VCaP (cell line): ENCODE measurements at regions not wholly inside any gene's neighbourhood (a gene's known extent, or its start where the extent isn't known, plus 50 kb on each side); places are given as distances from the start of the nearest gene placed in this dataset.
"Not testable (repeated sequence)": the region's sequence is repeated elsewhere in the genome, so short reads cannot be mapped to it uniquely, and the experiment has no call there.

ENCODE experiments used
- H3K27ac ChIP-seq: fragments of 450-650 bp; 2 replicates; pipeline ENCODE4 v1.5.1; 2017
- TF ChIP-seq, protein P1 (sequence below): fragments of 450-650 bp; conservative IDR thresholded peaks from 2 replicates; pipeline ENCODE4 v1.5.1; 2017; ENCODE audit warnings: mild to moderate bottlenecking, moderate library complexity

DNA sequence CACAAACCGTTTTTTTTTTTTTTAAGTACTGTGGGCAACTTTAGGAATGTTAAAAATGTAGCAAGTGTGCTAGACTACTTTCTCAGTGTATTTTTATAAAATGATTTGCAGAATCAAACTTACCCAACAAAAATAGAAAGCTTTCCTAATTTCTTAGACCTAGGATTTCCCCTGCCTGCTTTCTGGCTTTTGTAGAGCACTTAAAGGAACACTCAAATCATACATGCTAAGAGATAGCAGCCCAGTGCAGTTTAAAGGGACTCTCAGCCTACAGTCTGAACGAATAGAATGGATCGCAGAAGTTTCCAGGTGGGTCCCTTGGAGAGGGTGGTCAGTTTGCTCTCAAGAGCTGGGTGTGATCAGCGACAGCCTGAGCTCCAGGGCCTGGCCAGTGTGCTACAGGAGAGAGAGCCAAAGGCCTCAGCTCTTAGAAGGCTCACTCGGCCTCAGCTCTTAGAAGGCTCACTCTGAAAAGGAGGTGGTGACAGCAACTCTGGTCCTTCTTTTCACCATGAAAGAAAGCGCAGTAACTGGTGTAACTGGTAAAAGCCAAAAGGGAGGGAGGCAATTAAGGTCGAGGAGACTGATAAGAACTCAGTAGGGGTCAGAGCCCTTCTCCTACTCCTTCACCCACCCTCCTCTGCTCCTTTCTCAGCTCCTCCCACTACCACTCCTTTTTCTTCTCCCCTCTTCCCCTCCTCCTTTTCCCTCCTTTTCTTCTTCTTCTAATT is 142.4 kb downstream of the ZFP64 start:
- H3K27ac ChIP-seq, result no peak overlapping the region

DNA sequence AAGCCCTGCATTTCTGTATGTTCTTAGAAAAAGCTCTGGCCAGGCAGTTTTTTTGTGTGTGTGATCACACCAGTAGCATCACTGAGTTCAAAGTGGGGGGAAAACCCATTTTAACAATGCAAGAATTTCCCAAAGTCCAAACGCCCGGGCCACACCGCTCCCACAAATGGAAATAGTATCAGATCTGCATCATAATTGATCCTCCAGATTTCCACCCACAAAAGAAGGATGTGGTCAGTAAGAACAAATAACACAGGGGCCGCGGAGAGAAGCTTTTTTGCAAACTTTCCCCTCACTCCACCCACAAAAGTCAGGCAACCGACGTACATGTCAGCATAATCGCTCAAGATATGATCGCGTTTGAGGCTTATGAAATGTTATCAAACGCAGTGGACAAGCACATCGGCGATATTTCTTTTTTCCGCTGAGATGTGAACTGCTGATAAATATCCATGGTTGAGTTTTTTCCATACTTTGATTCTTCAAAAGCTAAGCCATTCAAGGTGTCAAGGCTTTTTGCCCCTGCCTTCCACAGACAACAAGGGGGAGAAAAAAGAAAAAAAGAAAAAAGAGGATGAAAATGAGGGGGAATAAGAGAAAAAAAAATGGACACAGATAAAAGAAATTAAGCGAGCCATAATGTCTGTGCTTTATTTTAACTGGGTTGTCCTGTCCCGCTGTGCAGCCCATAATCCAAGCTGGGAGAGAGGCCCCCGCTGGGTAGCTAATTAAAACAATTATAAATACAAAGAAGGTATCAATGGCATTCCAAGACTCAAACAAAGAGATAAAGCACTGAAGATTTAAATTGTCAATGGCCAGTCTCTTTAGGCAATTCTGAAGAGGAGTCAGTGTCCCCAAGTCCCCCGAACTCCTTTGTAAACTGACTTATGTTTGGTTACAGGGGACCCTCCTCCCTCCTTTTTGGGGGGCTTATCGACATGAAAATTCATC is 143.5 kb downstream of the ZFP64 start:
- TF ChIP-seq, protein P1, sequence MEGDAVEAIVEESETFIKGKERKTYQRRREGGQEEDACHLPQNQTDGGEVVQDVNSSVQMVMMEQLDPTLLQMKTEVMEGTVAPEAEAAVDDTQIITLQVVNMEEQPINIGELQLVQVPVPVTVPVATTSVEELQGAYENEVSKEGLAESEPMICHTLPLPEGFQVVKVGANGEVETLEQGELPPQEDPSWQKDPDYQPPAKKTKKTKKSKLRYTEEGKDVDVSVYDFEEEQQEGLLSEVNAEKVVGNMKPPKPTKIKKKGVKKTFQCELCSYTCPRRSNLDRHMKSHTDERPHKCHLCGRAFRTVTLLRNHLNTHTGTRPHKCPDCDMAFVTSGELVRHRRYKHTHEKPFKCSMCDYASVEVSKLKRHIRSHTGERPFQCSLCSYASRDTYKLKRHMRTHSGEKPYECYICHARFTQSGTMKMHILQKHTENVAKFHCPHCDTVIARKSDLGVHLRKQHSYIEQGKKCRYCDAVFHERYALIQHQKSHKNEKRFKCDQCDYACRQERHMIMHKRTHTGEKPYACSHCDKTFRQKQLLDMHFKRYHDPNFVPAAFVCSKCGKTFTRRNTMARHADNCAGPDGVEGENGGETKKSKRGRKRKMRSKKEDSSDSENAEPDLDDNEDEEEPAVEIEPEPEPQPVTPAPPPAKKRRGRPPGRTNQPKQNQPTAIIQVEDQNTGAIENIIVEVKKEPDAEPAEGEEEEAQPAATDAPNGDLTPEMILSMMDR, result no peak
- H3K27ac ChIP-seq, result no peak overlapping the region

More for the DNA sequence above, 142.4 kb downstream of the ZFP64 start:
- TF ChIP-seq, protein P1, result no peak

DNA sequence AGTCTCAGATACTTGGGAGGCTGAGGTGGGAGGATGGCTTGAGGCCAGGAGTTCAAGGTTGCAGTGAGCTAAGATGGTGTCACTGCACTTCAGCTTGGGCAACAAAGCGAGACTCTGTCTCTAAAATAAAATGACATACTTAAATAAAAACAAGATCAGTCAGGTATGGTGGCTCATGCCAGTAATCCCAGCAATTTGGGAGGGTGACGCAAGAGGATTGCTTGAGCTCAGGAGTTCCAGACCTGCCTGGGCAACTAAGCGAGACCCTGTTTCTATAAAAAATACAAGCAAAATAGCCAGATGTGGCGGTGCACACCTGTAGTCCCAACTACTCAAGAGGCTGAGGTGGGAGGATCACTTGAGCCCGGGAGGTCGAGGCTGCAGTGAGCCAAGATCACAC is 149.6 kb downstream of the ZFP64 start:
- H3K27ac ChIP-seq, result no peak overlapping the region
- TF ChIP-seq, protein P1, result no peak

DNA sequence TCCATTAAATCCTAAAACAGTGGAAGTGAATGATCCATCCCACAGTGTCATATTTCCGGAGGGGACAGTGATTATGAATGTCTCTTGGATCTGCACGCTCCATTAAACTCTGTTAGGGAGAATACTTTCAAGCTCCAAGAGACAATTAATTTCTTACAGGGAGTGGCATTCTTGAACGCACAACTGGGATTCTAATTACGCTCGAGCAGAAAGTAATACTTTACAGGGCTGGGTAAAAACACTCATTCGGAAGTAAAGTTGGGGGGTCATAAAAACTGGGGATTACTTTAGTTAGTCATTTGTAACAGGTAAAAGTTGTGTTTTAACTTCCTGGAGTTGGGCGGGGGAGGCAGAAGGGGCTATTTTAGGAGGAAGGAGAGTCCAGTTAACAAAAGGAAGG is 151.8 kb downstream of the ZFP64 start:
- TF ChIP-seq, protein P1, result no peak

DNA sequence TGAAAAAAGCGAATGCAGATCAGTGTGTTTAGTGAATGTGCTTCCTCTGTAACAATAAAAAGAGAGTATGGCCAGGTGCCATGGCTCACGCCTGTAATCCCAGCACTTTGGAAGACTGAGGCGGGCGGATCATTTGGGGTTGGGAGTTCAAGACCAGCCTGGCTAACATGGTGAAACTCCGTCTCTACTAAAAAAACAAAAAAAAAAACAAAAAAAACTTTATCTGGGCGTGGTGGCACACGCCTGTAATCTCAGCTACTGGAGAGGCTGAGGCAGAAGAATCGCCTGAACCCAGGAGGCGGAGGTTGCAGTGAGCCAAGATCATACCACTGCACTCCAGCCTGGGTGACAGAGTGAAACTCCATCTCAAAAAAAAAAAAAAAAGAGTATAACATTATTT is 152.9 kb downstream of the ZFP64 start:
- H3K27ac ChIP-seq, result not testable (repeated sequence)

More for the DNA sequence above, 151.8 kb downstream of the ZFP64 start:
- H3K27ac ChIP-seq, result no peak overlapping the region

DNA sequence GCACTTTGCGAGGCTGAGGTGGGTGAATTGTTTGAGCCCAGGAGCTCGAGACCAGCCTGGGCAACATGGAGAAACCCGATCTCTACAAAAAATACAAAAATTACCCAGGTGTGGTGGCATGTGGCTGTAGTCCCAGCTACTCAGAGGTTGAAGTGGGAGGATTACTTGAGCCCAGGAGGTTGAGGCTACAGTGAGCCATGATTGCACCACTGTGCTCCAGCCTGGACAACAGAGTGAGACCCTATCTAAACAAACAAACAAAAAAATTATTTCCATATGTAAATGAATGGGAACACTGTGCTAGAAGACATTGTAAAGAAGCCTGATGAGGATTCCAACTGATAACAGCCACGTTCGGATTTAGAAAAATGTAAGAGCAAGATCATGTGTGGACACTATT is 154.2 kb downstream of the ZFP64 start:
- H3K27ac ChIP-seq, result no peak overlapping the region
- TF ChIP-seq, protein P1, result no peak

DNA sequence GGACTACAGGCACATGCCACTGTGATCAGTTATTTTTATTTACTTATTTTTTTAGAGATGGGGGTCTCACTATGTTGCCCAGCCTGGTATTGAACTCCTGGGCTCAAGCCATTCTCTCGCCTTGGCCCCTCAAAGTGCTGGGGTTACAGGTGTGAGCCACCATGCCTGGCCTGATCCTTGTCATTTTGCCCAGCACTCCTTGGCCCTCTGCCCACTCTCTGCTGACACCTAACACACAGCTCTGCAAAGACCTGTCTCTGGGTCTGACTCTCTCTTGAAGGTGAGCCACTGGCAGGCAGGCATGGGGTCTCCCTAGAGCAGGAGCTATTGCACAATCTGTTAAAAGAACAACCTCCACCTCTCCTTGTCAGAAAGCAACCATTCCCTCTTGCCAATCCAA is 155.6 kb downstream of the ZFP64 start:
- H3K27ac ChIP-seq, result no peak overlapping the region
- TF ChIP-seq, protein P1, result no peak
